WTC11 (cell line): ENCODE measurements at regions not wholly inside any gene's neighbourhood (a gene's known extent, or its start where the extent isn't known, plus 50 kb on each side); places are given as distances from the start of the nearest gene placed in this dataset.

Experiments used
- ATAC-seq: fragments of 200-7000 bp; cut with Tn5 transposase; 2 replicates; pipeline ENCODE4 v1.10.0; 2021; ENCODE audit warnings: mild to moderate bottlenecking, moderate library complexity
- CTCF ChIA-PET: fragments of 300-600 bp; sonication (Branson Sonifier 250); formaldehyde crosslinking; loops from one replicate; lab custom pipeline; 2021; ENCODE audit warnings: antibody characterized with exemption; lab: Charles Lee
- POLR2A ChIA-PET: fragments of 350-600 bp; sonication (Branson Sonifier 250); formaldehyde crosslinking; loops from one replicate; lab custom pipeline; 2021; ENCODE audit warnings: antibody characterized with exemption; lab: Charles Lee
- DNase-seq: peaks from one replicate; pipeline ENCODE4 v3.0.0; 2021; ENCODE audit warnings: low spot score
- H3K27ac Mint-ChIP-seq: 2 replicates; pipeline ENCODE4 v1.8.0; 2021; ENCODE audit warnings: mixed read lengths
- H3K27me3 Mint-ChIP-seq: 2 replicates; pipeline ENCODE4 v1.8.0; 2021; ENCODE audit warnings: low read depth, mild to moderate bottlenecking, moderate library complexity, mixed read lengths
- H3K36me3 Mint-ChIP-seq: 2 replicates; pipeline ENCODE4 v1.8.0; 2021; ENCODE audit warnings: mixed read lengths
- H3K4me1 Mint-ChIP-seq: 2 replicates; pipeline ENCODE4 v1.8.0; 2022; ENCODE audit warnings: mixed read lengths
- H3K4me3 Mint-ChIP-seq: 2 replicates; pipeline ENCODE4 v1.8.0; 2021; ENCODE audit warnings: mild to moderate bottlenecking, moderate library complexity, mixed read lengths
- H3K9me3 Mint-ChIP-seq: 2 replicates; pipeline ENCODE4 v1.8.0; 2021; ENCODE audit warnings: mixed read lengths
- ATF3 ChIP-seq: sonication (generic); formaldehyde crosslinking; conservative IDR thresholded peaks from 2 replicates; pipeline ENCODE4 v1.8.1; 2022; ENCODE audit warnings: mild to moderate bottlenecking, missing genetic modification reagents
- CREM ChIP-seq: sonication (generic); formaldehyde crosslinking; IDR thresholded peaks from 2 replicates; pipeline ENCODE4 v1.8.1; 2022; ENCODE audit warnings: mild to moderate bottlenecking, missing genetic modification reagents, moderate library complexity
- ELF4 ChIP-seq: sonication (generic); formaldehyde crosslinking; IDR thresholded peaks from 2 replicates; pipeline ENCODE4 v1.8.1; 2022; ENCODE audit warnings: low read depth, mild to moderate bottlenecking, moderate library complexity, missing genetic modification reagents
- FOXJ3 ChIP-seq: sonication (generic); formaldehyde crosslinking; IDR thresholded peaks from 2 replicates; pipeline ENCODE4 v1.9.0; 2021; ENCODE audit warnings: missing genetic modification reagents, mild to moderate bottlenecking, borderline replicate concordance
- FOXP1 ChIP-seq: sonication (generic); formaldehyde crosslinking; IDR thresholded peaks from 2 replicates; pipeline ENCODE4 v1.8.0; 2022; ENCODE audit warnings: missing genetic modification reagents, mild to moderate bottlenecking, moderate library complexity, borderline replicate concordance
- GTF2I ChIP-seq: fragments of 250-450 bp; sonication (Bioruptor Pico); conservative IDR thresholded peaks from 2 replicates; pipeline ENCODE4 v1.4.0; 2021; ENCODE audit warnings: mild to moderate bottlenecking
- KAT7 ChIP-seq: sonication (generic); formaldehyde crosslinking; IDR thresholded peaks from 2 replicates; pipeline ENCODE4 v1.8.1; 2023; ENCODE audit warnings: missing genetic modification reagents, mild to moderate bottlenecking, borderline replicate concordance
- MLX ChIP-seq: sonication (generic); formaldehyde crosslinking; IDR thresholded peaks from 2 replicates; pipeline ENCODE4 v1.8.1; 2023; ENCODE audit warnings: mild to moderate bottlenecking, missing genetic modification reagents, moderate library complexity
- NR3C1 ChIP-seq: sonication (generic); formaldehyde crosslinking; conservative IDR thresholded peaks from 2 replicates; pipeline ENCODE4 v1.8.1; 2023; ENCODE audit warnings: low read depth, mild to moderate bottlenecking, missing genetic modification reagents
- PRDM15 ChIP-seq: sonication (generic); formaldehyde crosslinking; IDR thresholded peaks from 2 replicates; pipeline ENCODE4 v1.8.0; 2022; ENCODE audit warnings: missing genetic modification reagents
- PRRX2 ChIP-seq: fragments of 250-450 bp; sonication (Bioruptor Pico); IDR thresholded peaks from 2 replicates; pipeline ENCODE4 v1.8.0; 2021; ENCODE audit warnings: mild to moderate bottlenecking
- RELA ChIP-seq: sonication (generic); formaldehyde crosslinking; IDR thresholded peaks from 2 replicates; pipeline ENCODE4 v1.8.1; 2022; ENCODE audit warnings: missing genetic modification reagents, mild to moderate bottlenecking, borderline replicate concordance
- SMAD4 ChIP-seq: sonication (generic); formaldehyde crosslinking; IDR thresholded peaks from 2 replicates; pipeline ENCODE4 v1.8.0; 2022; ENCODE audit warnings: mild to moderate bottlenecking, missing genetic modification reagents
- ZNF121 ChIP-seq: sonication (generic); formaldehyde crosslinking; IDR thresholded peaks from 2 replicates; pipeline ENCODE4 v1.8.0; 2023; ENCODE audit warnings: missing genetic modification reagents
- TF ChIP-seq, protein P1 (sequence below): sonication (generic); formaldehyde crosslinking; IDR thresholded peaks from 2 replicates; pipeline ENCODE4 v1.8.1; 2022; ENCODE audit warnings: mild to moderate bottlenecking, moderate library complexity, missing genetic modification reagents
- TF ChIP-seq, protein P2 (sequence below): sonication (generic); formaldehyde crosslinking; IDR thresholded peaks from 2 replicates; pipeline ENCODE4 v1.8.0; 2022; ENCODE audit warnings: mild to moderate bottlenecking, missing genetic modification reagents
- TF ChIP-seq, protein P3 (sequence below): fragments of 250-450 bp; sonication (Bioruptor Pico); IDR thresholded peaks from 2 replicates; pipeline ENCODE4 v1.9.0; 2021; ENCODE audit warnings: mild to moderate bottlenecking, borderline replicate concordance
- TF ChIP-seq, protein P4 (sequence below): sonication (generic); formaldehyde crosslinking; IDR thresholded peaks from 2 replicates; pipeline ENCODE4 v1.8.1; 2022; ENCODE audit warnings: missing genetic modification reagents, borderline replicate concordance
- TF ChIP-seq, protein P5 (sequence below): fragments of 250-450 bp; sonication (Bioruptor Pico); IDR thresholded peaks from 2 replicates; pipeline ENCODE4 v1.9.0; 2021; ENCODE audit warnings: mild to moderate bottlenecking

DNA sequence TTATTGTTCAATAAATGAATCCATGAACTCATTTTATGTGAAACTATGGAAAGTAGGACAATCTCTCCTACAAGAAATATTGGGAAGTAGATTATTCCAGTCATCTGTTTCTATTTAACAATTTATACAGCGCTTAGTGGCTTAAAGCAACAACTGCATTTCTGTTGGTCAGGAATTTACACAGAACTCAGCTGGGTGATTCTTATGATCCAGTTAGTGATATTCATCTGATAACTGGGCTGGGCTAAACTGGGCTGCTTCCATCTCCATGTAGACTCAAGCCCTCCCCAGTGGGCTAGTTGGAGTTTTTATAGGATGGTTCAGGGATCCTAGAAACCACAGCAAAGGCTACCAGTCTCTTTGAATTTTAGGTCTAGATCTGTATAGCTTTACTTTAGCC is 497.9 kb upstream of the NEGR1 start (continued):
- TF ChIP-seq, protein P1, sequence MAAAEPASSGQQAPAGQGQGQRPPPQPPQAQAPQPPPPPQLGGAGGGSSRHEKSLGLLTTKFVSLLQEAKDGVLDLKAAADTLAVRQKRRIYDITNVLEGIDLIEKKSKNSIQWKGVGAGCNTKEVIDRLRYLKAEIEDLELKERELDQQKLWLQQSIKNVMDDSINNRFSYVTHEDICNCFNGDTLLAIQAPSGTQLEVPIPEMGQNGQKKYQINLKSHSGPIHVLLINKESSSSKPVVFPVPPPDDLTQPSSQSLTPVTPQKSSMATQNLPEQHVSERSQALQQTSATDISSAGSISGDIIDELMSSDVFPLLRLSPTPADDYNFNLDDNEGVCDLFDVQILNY (CRISPR knock-in tag) = no peak
- TF ChIP-seq MLX (no peak), GTF2I (CRISPR knock-in tag) (no peak)
- TF ChIP-seq, protein P2, sequence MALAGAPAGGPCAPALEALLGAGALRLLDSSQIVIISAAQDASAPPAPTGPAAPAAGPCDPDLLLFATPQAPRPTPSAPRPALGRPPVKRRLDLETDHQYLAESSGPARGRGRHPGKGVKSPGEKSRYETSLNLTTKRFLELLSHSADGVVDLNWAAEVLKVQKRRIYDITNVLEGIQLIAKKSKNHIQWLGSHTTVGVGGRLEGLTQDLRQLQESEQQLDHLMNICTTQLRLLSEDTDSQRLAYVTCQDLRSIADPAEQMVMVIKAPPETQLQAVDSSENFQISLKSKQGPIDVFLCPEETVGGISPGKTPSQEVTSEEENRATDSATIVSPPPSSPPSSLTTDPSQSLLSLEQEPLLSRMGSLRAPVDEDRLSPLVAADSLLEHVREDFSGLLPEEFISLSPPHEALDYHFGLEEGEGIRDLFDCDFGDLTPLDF (CRISPR knock-in tag) = no peak
- TF ChIP-seq, all 79 proteins: peak for 0

DNA sequence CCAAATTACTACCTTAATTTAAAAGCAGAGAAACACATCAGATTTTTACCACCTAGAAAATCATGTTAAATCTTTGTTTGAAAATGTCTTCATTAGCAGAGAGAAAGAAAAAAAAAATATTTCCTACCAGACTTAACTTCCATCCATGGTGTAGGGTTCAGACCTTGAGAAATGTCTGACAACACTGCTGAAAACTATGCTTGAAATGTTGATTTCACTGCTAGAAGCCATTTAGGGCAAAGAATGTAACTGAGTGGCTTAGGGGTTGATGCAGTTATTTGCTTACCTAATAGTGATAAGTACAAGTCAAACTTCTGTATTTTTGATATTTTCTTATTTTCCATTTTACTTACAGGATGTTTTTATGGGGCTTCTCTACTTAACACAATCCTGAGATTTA is 495.6 kb upstream of the NEGR1 start:
- Mint-ChIP-seq H3K36me3 (no peaks in the 10 kb centered on the region; the same call in 1 of the 2 replicates), H3K27ac (no peak overlapping the region), H3K4me1 (no peaks in the 10 kb centered on the region), H3K27me3 (no peaks in the 10 kb centered on the region), H3K9me3 (peaks cover 7% of the 10 kb centered on the region), H3K4me3 (no peak overlapping the region)
- ChIA-PET POLR2A (no interaction called here), CTCF (no interaction called here)
- DNase-seq (no peak), ATAC-seq (no peak)
- TF ChIP-seq RELA (CRISPR knock-in tag) = no peak
- no peak for TF ChIP-seq PRRX2 (CRISPR knock-in tag)
- TF ChIP-seq ZNF121 = no peak
- TF ChIP-seq FOXJ3 (CRISPR knock-in tag) = no peak
- TF ChIP-seq, protein P3, sequence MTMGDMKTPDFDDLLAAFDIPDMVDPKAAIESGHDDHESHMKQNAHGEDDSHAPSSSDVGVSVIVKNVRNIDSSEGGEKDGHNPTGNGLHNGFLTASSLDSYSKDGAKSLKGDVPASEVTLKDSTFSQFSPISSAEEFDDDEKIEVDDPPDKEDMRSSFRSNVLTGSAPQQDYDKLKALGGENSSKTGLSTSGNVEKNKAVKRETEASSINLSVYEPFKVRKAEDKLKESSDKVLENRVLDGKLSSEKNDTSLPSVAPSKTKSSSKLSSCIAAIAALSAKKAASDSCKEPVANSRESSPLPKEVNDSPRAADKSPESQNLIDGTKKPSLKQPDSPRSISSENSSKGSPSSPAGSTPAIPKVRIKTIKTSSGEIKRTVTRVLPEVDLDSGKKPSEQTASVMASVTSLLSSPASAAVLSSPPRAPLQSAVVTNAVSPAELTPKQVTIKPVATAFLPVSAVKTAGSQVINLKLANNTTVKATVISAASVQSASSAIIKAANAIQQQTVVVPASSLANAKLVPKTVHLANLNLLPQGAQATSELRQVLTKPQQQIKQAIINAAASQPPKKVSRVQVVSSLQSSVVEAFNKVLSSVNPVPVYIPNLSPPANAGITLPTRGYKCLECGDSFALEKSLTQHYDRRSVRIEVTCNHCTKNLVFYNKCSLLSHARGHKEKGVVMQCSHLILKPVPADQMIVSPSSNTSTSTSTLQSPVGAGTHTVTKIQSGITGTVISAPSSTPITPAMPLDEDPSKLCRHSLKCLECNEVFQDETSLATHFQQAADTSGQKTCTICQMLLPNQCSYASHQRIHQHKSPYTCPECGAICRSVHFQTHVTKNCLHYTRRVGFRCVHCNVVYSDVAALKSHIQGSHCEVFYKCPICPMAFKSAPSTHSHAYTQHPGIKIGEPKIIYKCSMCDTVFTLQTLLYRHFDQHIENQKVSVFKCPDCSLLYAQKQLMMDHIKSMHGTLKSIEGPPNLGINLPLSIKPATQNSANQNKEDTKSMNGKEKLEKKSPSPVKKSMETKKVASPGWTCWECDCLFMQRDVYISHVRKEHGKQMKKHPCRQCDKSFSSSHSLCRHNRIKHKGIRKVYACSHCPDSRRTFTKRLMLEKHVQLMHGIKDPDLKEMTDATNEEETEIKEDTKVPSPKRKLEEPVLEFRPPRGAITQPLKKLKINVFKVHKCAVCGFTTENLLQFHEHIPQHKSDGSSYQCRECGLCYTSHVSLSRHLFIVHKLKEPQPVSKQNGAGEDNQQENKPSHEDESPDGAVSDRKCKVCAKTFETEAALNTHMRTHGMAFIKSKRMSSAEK = no peak
- TF ChIP-seq, protein P4, sequence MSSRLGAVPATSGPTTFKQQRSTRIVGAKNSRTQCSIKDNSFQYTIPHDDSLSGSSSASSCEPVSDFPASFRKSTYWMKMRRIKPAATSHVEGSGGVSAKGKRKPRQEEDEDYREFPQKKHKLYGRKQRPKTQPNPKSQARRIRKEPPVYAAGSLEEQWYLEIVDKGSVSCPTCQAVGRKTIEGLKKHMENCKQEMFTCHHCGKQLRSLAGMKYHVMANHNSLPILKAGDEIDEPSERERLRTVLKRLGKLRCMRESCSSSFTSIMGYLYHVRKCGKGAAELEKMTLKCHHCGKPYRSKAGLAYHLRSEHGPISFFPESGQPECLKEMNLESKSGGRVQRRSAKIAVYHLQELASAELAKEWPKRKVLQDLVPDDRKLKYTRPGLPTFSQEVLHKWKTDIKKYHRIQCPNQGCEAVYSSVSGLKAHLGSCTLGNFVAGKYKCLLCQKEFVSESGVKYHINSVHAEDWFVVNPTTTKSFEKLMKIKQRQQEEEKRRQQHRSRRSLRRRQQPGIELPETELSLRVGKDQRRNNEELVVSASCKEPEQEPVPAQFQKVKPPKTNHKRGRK (CRISPR knock-in tag) = no peak
- TF ChIP-seq, protein P5, sequence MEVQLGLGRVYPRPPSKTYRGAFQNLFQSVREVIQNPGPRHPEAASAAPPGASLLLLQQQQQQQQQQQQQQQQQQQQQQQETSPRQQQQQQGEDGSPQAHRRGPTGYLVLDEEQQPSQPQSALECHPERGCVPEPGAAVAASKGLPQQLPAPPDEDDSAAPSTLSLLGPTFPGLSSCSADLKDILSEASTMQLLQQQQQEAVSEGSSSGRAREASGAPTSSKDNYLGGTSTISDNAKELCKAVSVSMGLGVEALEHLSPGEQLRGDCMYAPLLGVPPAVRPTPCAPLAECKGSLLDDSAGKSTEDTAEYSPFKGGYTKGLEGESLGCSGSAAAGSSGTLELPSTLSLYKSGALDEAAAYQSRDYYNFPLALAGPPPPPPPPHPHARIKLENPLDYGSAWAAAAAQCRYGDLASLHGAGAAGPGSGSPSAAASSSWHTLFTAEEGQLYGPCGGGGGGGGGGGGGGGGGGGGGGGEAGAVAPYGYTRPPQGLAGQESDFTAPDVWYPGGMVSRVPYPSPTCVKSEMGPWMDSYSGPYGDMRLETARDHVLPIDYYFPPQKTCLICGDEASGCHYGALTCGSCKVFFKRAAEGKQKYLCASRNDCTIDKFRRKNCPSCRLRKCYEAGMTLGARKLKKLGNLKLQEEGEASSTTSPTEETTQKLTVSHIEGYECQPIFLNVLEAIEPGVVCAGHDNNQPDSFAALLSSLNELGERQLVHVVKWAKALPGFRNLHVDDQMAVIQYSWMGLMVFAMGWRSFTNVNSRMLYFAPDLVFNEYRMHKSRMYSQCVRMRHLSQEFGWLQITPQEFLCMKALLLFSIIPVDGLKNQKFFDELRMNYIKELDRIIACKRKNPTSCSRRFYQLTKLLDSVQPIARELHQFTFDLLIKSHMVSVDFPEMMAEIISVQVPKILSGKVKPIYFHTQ (CRISPR knock-in tag) = no peak
- no peak for TF ChIP-seq PRDM15 (CRISPR knock-in tag)
- TF ChIP-seq KAT7 (CRISPR knock-in tag) = no peak
- no peak for TF ChIP-seq FOXP1 (CRISPR knock-in tag)
- TF ChIP-seq CREM (CRISPR knock-in tag) = no peak
- TF ChIP-seq, protein P2 (CRISPR knock-in tag) = no peak
- TF ChIP-seq ATF3 (CRISPR knock-in tag) = no peak
- no peak for TF ChIP-seq ELF4 (CRISPR knock-in tag)
- TF ChIP-seq SMAD4 (CRISPR knock-in tag) = no peak
- TF ChIP-seq NR3C1 = no peak
